Psoas muscle (tissue), 7 donors: ENCODE measurements at regions not wholly inside any gene's neighbourhood (a gene's known extent, or its start where the extent isn't known, plus 50 kb on each side); places are given as distances from the start of the nearest gene placed in this dataset.

Source experiments
- ATAC-seq, 4 donors: fragments of 200-7000 bp; cut with Tn5 transposase; one replicate each; pipeline ENCODE4 v1.9.1; 2020; ENCODE audit warnings: moderate library complexity in 3 of 4, mild to moderate bottlenecking in 2 of 4
- DNase-seq, 2 donors: peaks; one replicate each; pipeline ENCODE4 v3.0.0-alpha.2; 2020
- H3K27ac ChIP-seq: fragments of 200-600 bp; one replicate; pipeline ENCODE4 v1.8.0; 2022
- H3K27me3 ChIP-seq, 3 donors: fragments of 200-600 bp in 1 of 3; one replicate each; pipeline versions ENCODE4 v1.6.1 to v1.8.0; 2013 to 2022; ENCODE audit warnings: low read length in 2 of 3, mild to moderate bottlenecking in 2 of 3, moderate library complexity in 1 of 3; ENCODE audit not compliant: insufficient read depth in 3 of 3
- H3K36me3 ChIP-seq, 2 donors: fragments of 200-600 bp in 1 of 2; one replicate each; pipeline versions ENCODE4 v1.6.1 to v1.8.0; 2013 to 2022; ENCODE audit warnings: low read depth in 1 of 2, mild to moderate bottlenecking in 1 of 2, moderate library complexity in 1 of 2; ENCODE audit not compliant: insufficient read depth in 1 of 2
- H3K4me1 ChIP-seq: fragments of 200-600 bp; one replicate; pipeline ENCODE4 v1.8.0; 2022
- H3K4me3 ChIP-seq: fragments of 200-600 bp; one replicate; pipeline ENCODE4 v1.8.0; 2022; ENCODE audit warnings: mild to moderate bottlenecking
- H3K9me3 ChIP-seq: fragments of 200-600 bp; one replicate; pipeline ENCODE4 v1.8.0; 2022
- CTCF ChIP-seq: fragments of 200-600 bp; IDR thresholded peaks from one replicate; pipeline ENCODE4 v1.8.0; 2022; ENCODE audit warnings: antibody characterized with exemption
- WGBS, 3 donors: extraction: QIAGEN DNeasy Blood & Tissue Kit; methylation state at CpG; one replicate each; pipeline versions ENCODE4 v1.1.6 to v1.1.7; 2013; 5-methylcytosine and 5-hydroxymethylcytosine counted together
- intact Hi-C, 2 donors: fragments of 100-400 bp; cut with DNase I; formaldehyde crosslinking; loops; one replicate each; pipeline versions ENCODE4 v1.11.0 to v1.14.2; 2022
- donor health status: healthy with polysubstance abuse.
- donor health status: DM: no; HTN: no; CAD: no; lungs with moderate emphysema.
- donor health status: Bipolar disorder and iron deficiency.
- donor health status: healthy.
- donor health status: DM: yes; HTN: yes; CAD: no.
- donor health status: DM: no; HTN: no; CAD: no.
- donor health status: DM: yes; HTN: yes; CAD: no.

GRCh38 chr2:18078216-18078615 lies 199.7 kb downstream of the KCNS3 start:
- no peaks in the 10 kb centered on the region for H3K4me1 ChIP-seq
- no peaks in the 10 kb centered on the region for H3K27me3 ChIP-seq
- TF ChIP-seq CTCF, result no peak
- 92 to 94% (median 93%) methylated on average over 2 of the region's 2 CpGs for WGBS, 3 donors
- H3K36me3 ChIP-seq, result no peaks in the 10 kb centered on the region
- H3K9me3 ChIP-seq, result no peaks in the 10 kb centered on the region
- no peak for DNase-seq
- ATAC-seq, result no peak
- no peak overlapping the region for H3K4me3 ChIP-seq
- no peak overlapping the region for H3K27ac ChIP-seq
- intact Hi-C loops, result no loop called here

- TF ChIP-seq CTCF, result no peak
- Histone ChIP-seq H3K27me3 (no peaks in the 10 kb centered on the region), H3K4me3 (no peak overlapping the region), H3K4me1 (no peaks in the 10 kb centered on the region), H3K27ac (no peak overlapping the region), H3K36me3 (no peaks in the 10 kb centered on the region), H3K9me3 (no peaks in the 10 kb centered on the region)
- 89 to 98% (median 90%) methylated on average over 1 of the region's 1 CpG for WGBS, 3 donors
- ATAC-seq (no peak), DNase-seq (no peak)
- intact Hi-C loops, result no loop called here
Observed at GRCh38 chr2:18077704-18078103, 199.2 kb downstream of the KCNS3 start.

GRCh38 chr2:18077231-18077630 lies 198.8 kb downstream of the KCNS3 start:
- 3 to 85% (median 79%) methylated on average over 1 of the region's 1 CpG for WGBS, 3 donors
- no peaks in the 10 kb centered on the region for H3K9me3 ChIP-seq
- H3K4me3 ChIP-seq, result no peak overlapping the region
- no peaks in the 10 kb centered on the region for H3K36me3 ChIP-seq
- H3K27me3 ChIP-seq, result no peaks in the 10 kb centered on the region
- intact Hi-C loops, result no loop called here
- no peak for DNase-seq
- TF ChIP-seq CTCF, result no peak
- no peak overlapping the region for H3K27ac ChIP-seq
- ATAC-seq, result no peak
- H3K4me1 ChIP-seq, result no peaks in the 10 kb centered on the region

- ATAC-seq (no peak), DNase-seq (no peak)
- TF ChIP-seq CTCF, result no peak
- H3K4me3 ChIP-seq, result no peak overlapping the region
- 86 to 92% (median 89%) methylated on average over 5 of the region's 5 CpGs for WGBS, 3 donors
- no peaks in the 10 kb centered on the region for H3K36me3 ChIP-seq
- no peaks in the 10 kb centered on the region for H3K27me3 ChIP-seq
- H3K27ac ChIP-seq, result no peak overlapping the region
- H3K4me1 ChIP-seq, result no peaks in the 10 kb centered on the region
- intact Hi-C loops, result no loop called here
- H3K9me3 ChIP-seq, result no peaks in the 10 kb centered on the region
Observed at GRCh38 chr2:18074476-18074875, 196.0 kb downstream of the KCNS3 start.

GRCh38 chr2:18073601-18074000 lies 195.1 kb downstream of the KCNS3 start:
- WGBS, 3 donors, result 74 to 88% (median 84%) methylated on average over 2 of the region's 2 CpGs
- intact Hi-C loops, result no loop called here
- H3K4me3 ChIP-seq, result no peak overlapping the region
- H3K36me3 ChIP-seq, result no peaks in the 10 kb centered on the region
- H3K27me3 ChIP-seq, result no peaks in the 10 kb centered on the region
- TF ChIP-seq CTCF, result no peak
- no peak overlapping the region for H3K27ac ChIP-seq
- DNase-seq (no peak), ATAC-seq (no peak)
- H3K9me3 ChIP-seq, result no peaks in the 10 kb centered on the region
- H3K4me1 ChIP-seq, result no peaks in the 10 kb centered on the region
